ENCODE measurements at regions not wholly inside any gene's neighbourhood (a gene's known extent, or its start where the extent isn't known, plus 50 kb on each side); places are given as distances from the start of the nearest gene placed in this dataset.
"Not testable (repeated sequence)": the region's sequence is repeated elsewhere in the genome, so short reads cannot be mapped to it uniquely, and the experiment has no call there.

GRCh38 chr6:150788089-150788488 lies 77.4 kb upstream of the MTHFD1L start:
- no TSS peak for BruUV-seq (replicated peaks)
- Histone ChIP-seq H3K27ac (ENCODE audit: control insufficient read depth, insufficient read depth) (no peak overlapping the region), H3K36me3 (ENCODE audit: control insufficient read depth in 2 of 2, insufficient read depth in 2 of 2, low read length in 1 of 2) (no peaks in the 10 kb centered on the region; a peak in 1 of 4 replicates), H3K9ac (ENCODE audit: control insufficient read depth, insufficient read depth, low read length) (no peak overlapping the region), H3K79me2 (ENCODE audit: control insufficient read depth, insufficient read depth, low read length) (no peaks in the 10 kb centered on the region), H2AFZ (ENCODE audit: control insufficient read depth, low read depth, low read length) (no peak overlapping the region), H3K27me3 (replicated peaks in 1 of 2; ENCODE audit: control insufficient read depth in 2 of 2, insufficient read depth in 2 of 2, low read length in 1 of 2) (no peaks in the 10 kb centered on the region), H3K4me1 (ENCODE audit: control insufficient read depth, insufficient read depth, low read length) (no peaks in the 10 kb centered on the region), H3K9me3 (replicated peaks; ENCODE audit: control insufficient read depth, insufficient read depth, low read length) (no peaks in the 10 kb centered on the region), H3K4me2 (ENCODE audit: control insufficient read depth, insufficient read depth) (no peak overlapping the region), H4K20me1 (ENCODE audit: control insufficient read depth, insufficient read depth) (no peaks in the 10 kb centered on the region), H3K4me3 (no peak overlapping the region)
- DNase-seq (ENCODE audit: low read depth, low spot score) (no peak), FAIRE-seq (no peak), ATAC-seq (no peak)
- ChIA-PET CTCF (no interaction called here), SMC1A (ENCODE audit: uncharacterized antibody, unreplicated experiment) (interaction anchor here (0.7 to 1.5 kb wide), 3 partner anchors 8 to 151 kb away, joined by 3 read pairs; no protein-coding TSS in a partner anchor), POLR2A (interaction anchor here (0.5 kb wide), 1 partner anchor 27 kb away, joined by 6 read pairs; no protein-coding TSS in a partner anchor), RAD21 (ENCODE audit: unreplicated experiment) (no interaction called here)
- TF ChIP-seq PKNOX1 (IDR thresholded peaks at IDR 0.05) (no peak), PAX5 (IDR thresholded peaks at IDR 0.05; ENCODE audit: borderline replicate concordance, low read depth, low read length) (no peak), ATF7 (IDR thresholded peaks at IDR 0.05; ENCODE audit: low read depth) (no peak), PML (IDR thresholded peaks at IDR 0.05; ENCODE audit: low read length) (no peak), NR2F1 (conservative IDR thresholded peaks at IDR 0.05) (peak; percentile 44), SRF (IDR thresholded peaks at IDR 0.05; ENCODE audit: low read depth in 2 of 2, low read length in 2 of 2) (no peak), MTA2 (IDR thresholded peaks at IDR 0.05; ENCODE audit: low read depth) (0 out of 2 replicates have a peak, but pooled peaks have one; percentile 24), ZNF274 (IDR thresholded peaks at IDR 0.05; ENCODE audit: insufficient read depth, insufficient read length) (no peak), IRF4 (IDR thresholded peaks at IDR 0.05; ENCODE audit: low read depth, low read length) (no peak), RELA (IDR thresholded peaks at IDR 0.05; ENCODE audit: borderline replicate concordance, partially characterized antibody) (no peak), SPI1 (IDR thresholded peaks at IDR 0.05; ENCODE audit: borderline replicate concordance, insufficient read depth, low read depth, low read length) (no peak), RFX5 (IDR thresholded peaks at IDR 0.05; ENCODE audit: low read depth, low read length) (no peak)
- in situ Hi-C loops (cut with MboI) (no loop called here), intact Hi-C loops (cut with micrococcal nuclease; ENCODE audit: unreplicated experiment) (no loop called here)
- WGBS (ENCODE audit: insufficient coverage, insufficient replicate concordance, low lambda C conversion rate, missing lambda C conversion rate): 48% methylated on average over 6 of the region's 6 CpGs

GRCh38 chr6:150789906-150790305 lies 75.6 kb upstream of the MTHFD1L start:
- DNase-seq (ENCODE audit: low read depth, low spot score); H4K20me1 ChIP-seq (ENCODE audit: control insufficient read depth, insufficient read depth); ATAC-seq; H3K9me3 ChIP-seq (replicated peaks; ENCODE audit: control insufficient read depth, insufficient read depth, low read length); H3K27ac ChIP-seq (ENCODE audit: control insufficient read depth, insufficient read depth); SMC1A ChIA-PET (ENCODE audit: uncharacterized antibody, unreplicated experiment); intact Hi-C loops (cut with micrococcal nuclease; ENCODE audit: unreplicated experiment); POLR2A ChIA-PET; H3K79me2 ChIP-seq (ENCODE audit: control insufficient read depth, insufficient read depth, low read length); H3K4me2 ChIP-seq (ENCODE audit: control insufficient read depth, insufficient read depth); H3K9ac ChIP-seq (ENCODE audit: control insufficient read depth, insufficient read depth, low read length); H2AFZ ChIP-seq (ENCODE audit: control insufficient read depth, low read depth, low read length); CTCF ChIA-PET; BruUV-seq (replicated peaks); in situ Hi-C loops (cut with MboI); H3K4me1 ChIP-seq (ENCODE audit: control insufficient read depth, insufficient read depth, low read length); H3K36me3 ChIP-seq (ENCODE audit: control insufficient read depth in 2 of 2, insufficient read depth in 2 of 2, low read length in 1 of 2); H3K27me3 ChIP-seq (replicated peaks in 1 of 2; ENCODE audit: control insufficient read depth in 2 of 2, insufficient read depth in 2 of 2, low read length in 1 of 2); RAD21 ChIA-PET (ENCODE audit: unreplicated experiment); FAIRE-seq; H3K4me3 ChIP-seq: not testable (repeated sequence)
- 58% methylated on average over 6 of the region's 6 CpGs for WGBS (ENCODE audit: insufficient coverage, insufficient replicate concordance, low lambda C conversion rate, missing lambda C conversion rate)

Measured in GM12878 (cell line).